ENCODE measurements at regions not wholly inside any gene's neighbourhood (a gene's known extent, or its start where the extent isn't known, plus 50 kb on each side); places are given as distances from the start of the nearest gene placed in this dataset.

GRCh38 chr6:66751630-66752029 is 1044.6 kb upstream of the EYS start:
- POLR2A ChIA-PET (ENCODE audit: partially characterized antibody): interaction anchor here (0.5 kb wide), 1 partner anchor 285 kb away, joined by 4 read pairs; no protein-coding TSS in a partner anchor
- no peak overlapping the region for H2AFZ ChIP-seq (ENCODE audit: low read length)
- H3K56ac ChIP-seq (replicated peaks; ENCODE audit: insufficient read length, low read depth, low read length): no peak overlapping the region
- CTCF ChIA-PET (ENCODE audit: partially characterized antibody): no interaction called here
- H3K79me1 ChIP-seq (ENCODE audit: low read depth, low read length): no peaks in the 10 kb centered on the region
- H3K18ac ChIP-seq (ENCODE audit: extremely low read depth, low read length): no peak overlapping the region
- no peak overlapping the region for H2BK12ac ChIP-seq (ENCODE audit: low read depth, low read length)
- no peak overlapping the region for H4K91ac ChIP-seq (replicated peaks; ENCODE audit: insufficient read length, low read length)
- no peak overlapping the region for H3K9ac ChIP-seq (replicated peaks in 1 of 4; ENCODE audit: extremely low read depth in 1 of 4, low read depth in 3 of 4, low read length in 3 of 4)
- no peaks in the 10 kb centered on the region for H3K4me1 ChIP-seq (replicated peaks in 1 of 4; ENCODE audit: control insufficient read depth in 3 of 4, insufficient read depth in 4 of 4, low read length in 3 of 4)
- no peak overlapping the region for H2BK15ac ChIP-seq (ENCODE audit: low read length)
- H3K4me3 ChIP-seq (ENCODE audit: extremely low read depth in 1 of 4, insufficient read depth in 2 of 4, low read depth in 3 of 4, low read length in 4 of 4): no peak overlapping the region
- H3K23ac ChIP-seq (ENCODE audit: insufficient read length): no peak overlapping the region
- no peaks in the 10 kb centered on the region for H3K23me2 ChIP-seq (ENCODE audit: low read depth, low read length)
- no peak overlapping the region for H3K14ac ChIP-seq (ENCODE audit: insufficient read length)
- H2BK120ac ChIP-seq (replicated peaks; ENCODE audit: low read depth, low read length): no peak overlapping the region
- no peaks in the 10 kb centered on the region for H3K36me3 ChIP-seq (ENCODE audit: control insufficient read depth in 2 of 4, insufficient read depth in 4 of 4, low read length in 3 of 4)
- no peak overlapping the region for H3K4me2 ChIP-seq (ENCODE audit: insufficient read depth in 1 of 2, low read depth in 2 of 2, low read length in 2 of 2)
- no peak overlapping the region for H3K27ac ChIP-seq (ENCODE audit: low read depth, low read length)
- no peaks in the 10 kb centered on the region for H3K79me2 ChIP-seq (ENCODE audit: control insufficient read depth in 1 of 2, insufficient read depth in 2 of 2, low read length in 2 of 2)
- H4K8ac ChIP-seq (ENCODE audit: extremely low read depth, insufficient read depth, low read length): no peak overlapping the region
- no peak overlapping the region for H2BK20ac ChIP-seq (ENCODE audit: low read length)
- no peaks in the 10 kb centered on the region for H4K20me1 ChIP-seq (replicated peaks in 1 of 2; ENCODE audit: control insufficient read depth in 1 of 2, insufficient read depth in 2 of 2, low read length in 2 of 2)
- no peaks in the 10 kb centered on the region for H3K9me3 ChIP-seq (ENCODE audit: insufficient read depth in 2 of 2, low read depth in 1 of 2, low read length in 1 of 2)
- FAIRE-seq (no peak), DNase-seq (ENCODE audit: low read depth in 1 of 2, low spot score in 2 of 2) (no peak)
- H3K4ac ChIP-seq (replicated peaks; ENCODE audit: insufficient read length, low read depth, low read length): no peak overlapping the region
- H2AK5ac ChIP-seq (ENCODE audit: low read depth, low read length): no peak overlapping the region
- no peak overlapping the region for H2BK5ac ChIP-seq (ENCODE audit: low read depth, low read length)
- H3K27me3 ChIP-seq (replicated peaks in 1 of 4; ENCODE audit: control insufficient read depth in 3 of 4, extremely low read depth in 1 of 4, insufficient read depth in 3 of 4, low read length in 3 of 4): no peaks in the 10 kb centered on the region
- no peak overlapping the region for H4K5ac ChIP-seq (ENCODE audit: insufficient read length, low read depth, low read length)
- TF ChIP-seq CBX8 (IDR thresholded peaks at IDR 0.05; ENCODE audit: borderline replicate concordance, low read depth, low read length) (no peak), SUZ12 (IDR thresholded peaks at IDR 0.05; ENCODE audit: low read length) (no peak), FOSL1 (IDR thresholded peaks at IDR 0.05; ENCODE audit: insufficient read depth, low read depth, low read length) (no peak), GTF2F1 (IDR thresholded peaks at IDR 0.05; ENCODE audit: borderline replicate concordance, low read depth, low read length) (no peak), POLR2AphosphoS5 (IDR thresholded peaks at IDR 0.05; ENCODE audit: low read depth, low read length) (no peak), CHD1 (IDR thresholded peaks at IDR 0.05; ENCODE audit: low read depth, low read length) (no peak), MAX (IDR thresholded peaks at IDR 0.05) (no peak), GABPA (IDR thresholded peaks at IDR 0.05; ENCODE audit: borderline replicate concordance, insufficient read depth, low read length) (no peak), KDM5A (IDR thresholded peaks at IDR 0.05; ENCODE audit: low read length) (no peak), TCF12 (IDR thresholded peaks at IDR 0.05; ENCODE audit: low read depth, low read length) (no peak), ASH2L (IDR thresholded peaks at IDR 0.05; ENCODE audit: low read length) (no peak), CBX5 (IDR thresholded peaks at IDR 0.05; ENCODE audit: low read depth, low read length) (no peak), TAF1 (IDR thresholded peaks at IDR 0.05; ENCODE audit: low read depth, low read length) (no peak), YY1 (IDR thresholded peaks at IDR 0.05; ENCODE audit: low read depth, low read length) (no peak)
- TF ChIP-seq, protein P1, sequence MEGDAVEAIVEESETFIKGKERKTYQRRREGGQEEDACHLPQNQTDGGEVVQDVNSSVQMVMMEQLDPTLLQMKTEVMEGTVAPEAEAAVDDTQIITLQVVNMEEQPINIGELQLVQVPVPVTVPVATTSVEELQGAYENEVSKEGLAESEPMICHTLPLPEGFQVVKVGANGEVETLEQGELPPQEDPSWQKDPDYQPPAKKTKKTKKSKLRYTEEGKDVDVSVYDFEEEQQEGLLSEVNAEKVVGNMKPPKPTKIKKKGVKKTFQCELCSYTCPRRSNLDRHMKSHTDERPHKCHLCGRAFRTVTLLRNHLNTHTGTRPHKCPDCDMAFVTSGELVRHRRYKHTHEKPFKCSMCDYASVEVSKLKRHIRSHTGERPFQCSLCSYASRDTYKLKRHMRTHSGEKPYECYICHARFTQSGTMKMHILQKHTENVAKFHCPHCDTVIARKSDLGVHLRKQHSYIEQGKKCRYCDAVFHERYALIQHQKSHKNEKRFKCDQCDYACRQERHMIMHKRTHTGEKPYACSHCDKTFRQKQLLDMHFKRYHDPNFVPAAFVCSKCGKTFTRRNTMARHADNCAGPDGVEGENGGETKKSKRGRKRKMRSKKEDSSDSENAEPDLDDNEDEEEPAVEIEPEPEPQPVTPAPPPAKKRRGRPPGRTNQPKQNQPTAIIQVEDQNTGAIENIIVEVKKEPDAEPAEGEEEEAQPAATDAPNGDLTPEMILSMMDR (IDR thresholded peaks at IDR 0.05; ENCODE audit: control extremely low read depth in 1 of 3, insufficient read depth in 1 of 3, low read depth in 1 of 3, low read length in 3 of 3): no peak

Measured in H1 (cell line).